Amniotic stem cell (primary cell): ENCODE measurements at regions not wholly inside any gene's neighbourhood (a gene's known extent, or its start where the extent isn't known, plus 50 kb on each side); places are given as distances from the start of the nearest gene placed in this dataset.

Experiments
- DNase-seq: peaks from one replicate; lab custom pipeline; 2025; lab: John Stamatoyannopoulos, UW

DNA sequence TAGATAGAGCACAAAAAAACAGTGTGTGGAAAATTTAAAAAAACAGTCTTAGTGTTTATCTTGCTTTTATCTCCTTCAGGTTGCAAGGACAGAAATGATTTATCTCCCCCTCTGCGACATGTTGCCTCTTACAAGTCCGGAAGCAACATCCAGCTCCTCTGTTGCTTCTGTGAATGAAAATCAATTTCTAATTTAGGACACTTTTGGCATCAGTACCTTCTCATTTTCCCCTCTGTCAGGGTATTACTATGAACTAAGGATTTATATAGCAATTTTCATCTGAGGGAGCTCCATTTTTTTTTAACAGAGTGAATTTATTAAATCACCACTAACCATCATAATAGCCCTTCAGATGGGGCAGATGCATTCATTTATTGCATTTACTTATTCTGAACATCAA is 116.6 kb upstream of the PLXNC1 start:
- no peak for DNase-seq

DNA sequence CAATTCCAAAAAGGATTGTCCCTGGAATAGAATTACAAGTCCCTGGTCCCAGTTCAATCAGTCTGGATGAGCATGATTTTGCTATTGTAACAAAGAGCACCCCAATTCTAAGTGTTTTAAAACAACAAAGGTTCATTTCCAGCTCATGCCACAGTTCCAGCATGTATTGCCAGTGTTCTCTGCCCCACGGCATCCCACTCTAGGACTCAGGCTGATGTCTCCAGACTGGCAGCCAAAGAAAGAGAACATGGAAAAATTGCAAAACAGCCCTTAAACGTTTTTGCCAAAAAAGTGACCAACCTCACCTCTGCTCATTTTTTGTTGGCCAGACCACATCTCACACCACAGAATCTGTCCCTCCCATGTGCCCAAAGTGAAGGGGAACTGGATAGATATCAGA is 116.0 kb upstream of the PLXNC1 start:
- DNase-seq: no peak

DNA sequence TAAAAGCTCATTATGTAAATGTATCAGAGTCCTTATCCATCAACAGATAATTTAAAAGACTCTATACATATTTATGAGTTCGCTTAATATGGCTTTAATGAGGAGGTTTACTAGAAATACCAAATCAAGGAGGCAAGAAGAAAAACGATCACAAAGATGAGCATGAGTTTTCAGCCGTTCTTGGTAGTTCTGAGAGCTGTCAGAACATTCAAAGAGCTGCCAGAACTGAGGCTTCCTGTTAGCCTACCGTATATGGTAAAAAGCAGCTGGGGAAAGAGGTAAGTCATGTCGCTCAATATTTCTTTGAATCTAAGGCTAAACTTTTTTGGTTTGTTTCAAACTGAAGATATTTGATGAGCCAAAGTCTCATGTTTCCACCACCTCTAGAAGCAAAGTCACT is 115.3 kb upstream of the PLXNC1 start:
- no peak for DNase-seq

DNA sequence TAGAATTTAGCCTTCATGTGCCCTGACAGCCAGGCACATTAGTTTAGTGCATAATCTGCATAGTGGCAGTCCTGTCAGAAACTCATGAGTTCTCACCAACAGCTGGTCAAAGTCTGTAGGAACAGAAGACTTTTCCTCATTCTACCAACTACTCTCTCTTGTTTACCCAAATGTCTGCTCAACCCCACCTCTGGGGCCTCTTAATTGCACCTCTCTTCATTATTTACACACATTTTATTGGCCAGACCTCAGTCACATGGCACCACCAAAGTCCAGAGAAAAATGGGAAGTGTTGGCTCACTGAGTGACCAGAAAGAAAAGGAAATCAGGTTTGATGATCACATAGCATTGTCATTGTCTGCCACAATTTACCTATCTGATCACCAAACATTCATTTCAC is 114.6 kb upstream of the PLXNC1 start:
- no peak for DNase-seq

DNA sequence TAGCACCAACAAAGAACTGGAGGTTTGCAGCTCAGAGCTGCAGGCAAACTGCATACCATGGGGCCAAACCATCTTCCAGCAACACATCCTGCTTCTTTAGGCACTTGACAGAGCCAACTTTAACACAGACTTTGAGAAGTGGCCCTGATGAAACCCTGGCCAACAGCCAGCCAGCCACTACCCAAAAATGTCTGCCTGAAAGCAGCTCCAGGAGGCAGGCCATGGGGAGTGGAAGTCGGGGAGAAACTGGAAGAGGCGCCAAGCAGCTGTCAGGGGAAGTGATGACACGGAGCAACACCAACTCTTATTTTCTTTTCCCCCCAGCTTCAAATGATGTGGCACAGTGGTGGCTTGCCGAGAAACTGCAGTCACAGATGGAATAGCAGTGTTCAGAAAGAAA is 110.9 kb upstream of the PLXNC1 start:
- no peak for DNase-seq

DNA sequence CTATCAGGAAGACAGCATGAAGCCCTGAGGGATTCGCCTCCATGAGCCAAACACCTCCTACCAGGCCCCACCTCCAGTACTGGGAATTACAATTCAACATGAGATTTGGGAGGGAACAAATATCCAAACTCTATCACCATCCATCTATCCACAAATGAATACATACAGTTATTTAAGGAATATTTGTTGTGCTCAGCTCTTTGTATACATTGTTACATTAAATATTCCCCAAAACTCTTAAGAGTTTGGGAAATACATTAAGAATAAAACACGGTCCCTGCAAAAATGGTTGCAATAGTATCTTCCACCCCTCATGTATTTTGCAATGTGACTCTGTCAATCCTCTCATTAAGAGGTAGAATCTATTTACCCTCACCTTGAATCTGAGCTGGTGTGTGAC is 109.8 kb upstream of the PLXNC1 start:
- DNase-seq: no peak

DNA sequence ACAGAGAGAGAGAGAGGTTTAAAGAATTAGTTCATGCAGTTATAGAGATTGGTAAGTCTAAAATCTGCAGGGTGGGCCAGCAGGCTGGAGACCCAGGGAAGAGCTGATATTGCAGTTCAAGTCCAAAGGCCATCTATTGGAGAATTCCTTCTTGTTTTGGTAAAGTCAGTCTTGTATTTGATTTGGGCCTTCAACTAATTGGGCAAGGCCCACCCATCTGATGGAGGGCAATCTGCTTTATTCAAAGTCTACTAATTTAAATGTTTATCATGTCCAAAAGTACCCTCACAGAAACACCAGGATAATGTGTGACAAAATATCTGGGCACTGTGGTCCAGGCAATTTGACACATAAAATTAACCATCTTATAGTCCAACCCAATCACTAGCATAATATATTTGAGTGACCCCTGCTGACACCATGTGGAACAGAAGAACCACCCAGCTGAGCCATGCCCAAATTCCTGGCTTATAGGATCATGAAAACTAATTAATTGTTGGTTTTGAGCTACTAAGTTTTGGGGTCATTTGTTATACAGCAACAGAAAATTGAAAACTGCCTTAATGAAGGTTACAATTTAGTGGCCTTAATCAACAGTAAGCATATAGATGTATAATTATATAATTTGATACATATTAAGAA is 109.1 kb upstream of the PLXNC1 start:
- no peak for DNase-seq

DNA sequence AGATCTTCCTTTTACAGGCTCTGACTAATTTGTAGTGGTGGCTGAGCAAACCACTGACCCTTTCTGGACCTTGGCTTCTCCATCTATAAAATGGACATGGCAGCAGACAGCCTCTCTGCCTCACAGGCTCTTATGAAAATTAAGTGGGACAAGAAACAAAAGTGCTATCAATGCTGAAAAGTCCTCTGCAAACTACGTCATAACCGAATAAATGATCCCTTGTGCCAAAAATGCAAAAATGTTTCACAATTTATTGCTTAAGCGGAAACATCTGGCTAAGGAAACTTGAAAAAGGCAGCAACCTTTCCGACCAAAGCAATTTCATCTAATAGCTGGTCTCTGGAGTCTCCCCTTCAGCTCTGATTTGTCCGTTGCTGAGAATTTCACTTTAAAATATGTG is 108.5 kb upstream of the PLXNC1 start:
- no peak for DNase-seq

DNA sequence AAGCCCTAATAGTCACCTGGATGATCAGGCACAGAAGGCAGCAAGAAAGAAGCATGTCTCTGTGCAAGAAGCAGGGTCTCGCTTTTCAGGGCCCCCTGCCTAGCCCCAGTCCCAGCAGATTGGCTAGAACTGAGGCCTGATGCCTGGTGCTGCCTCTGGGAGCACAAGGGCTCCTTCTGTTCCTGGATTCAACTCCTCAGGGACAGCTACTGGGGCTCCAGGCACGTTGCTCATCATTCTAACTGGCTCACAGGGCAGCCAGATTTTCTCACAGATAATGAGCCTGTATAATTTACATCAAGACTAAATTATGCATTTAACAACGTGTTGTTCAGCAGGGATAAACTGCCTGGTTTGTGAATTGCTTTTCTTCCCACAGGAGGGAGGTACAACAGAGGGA is 106.5 kb upstream of the PLXNC1 start:
- no peak for DNase-seq

DNA sequence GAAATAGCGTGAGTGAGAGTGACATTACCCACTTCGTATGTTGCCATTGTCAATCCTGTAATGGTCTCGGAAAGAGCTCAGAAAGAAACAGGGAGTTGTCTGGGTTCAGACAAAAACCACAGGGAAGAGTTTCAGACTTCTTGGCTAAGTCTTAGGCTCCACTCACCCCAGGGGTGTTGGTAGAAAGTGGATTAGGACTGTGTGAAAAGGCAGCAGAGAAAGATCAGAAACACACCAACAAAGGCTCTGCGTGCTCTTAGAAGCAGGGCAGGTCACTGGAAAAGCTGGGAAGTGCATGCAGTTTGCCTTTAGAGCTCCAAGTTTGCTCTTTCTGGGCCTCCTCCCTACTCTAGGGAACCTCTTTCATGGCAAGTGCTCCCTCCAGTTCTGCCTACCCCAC is 106.1 kb upstream of the PLXNC1 start:
- no peak for DNase-seq

DNA sequence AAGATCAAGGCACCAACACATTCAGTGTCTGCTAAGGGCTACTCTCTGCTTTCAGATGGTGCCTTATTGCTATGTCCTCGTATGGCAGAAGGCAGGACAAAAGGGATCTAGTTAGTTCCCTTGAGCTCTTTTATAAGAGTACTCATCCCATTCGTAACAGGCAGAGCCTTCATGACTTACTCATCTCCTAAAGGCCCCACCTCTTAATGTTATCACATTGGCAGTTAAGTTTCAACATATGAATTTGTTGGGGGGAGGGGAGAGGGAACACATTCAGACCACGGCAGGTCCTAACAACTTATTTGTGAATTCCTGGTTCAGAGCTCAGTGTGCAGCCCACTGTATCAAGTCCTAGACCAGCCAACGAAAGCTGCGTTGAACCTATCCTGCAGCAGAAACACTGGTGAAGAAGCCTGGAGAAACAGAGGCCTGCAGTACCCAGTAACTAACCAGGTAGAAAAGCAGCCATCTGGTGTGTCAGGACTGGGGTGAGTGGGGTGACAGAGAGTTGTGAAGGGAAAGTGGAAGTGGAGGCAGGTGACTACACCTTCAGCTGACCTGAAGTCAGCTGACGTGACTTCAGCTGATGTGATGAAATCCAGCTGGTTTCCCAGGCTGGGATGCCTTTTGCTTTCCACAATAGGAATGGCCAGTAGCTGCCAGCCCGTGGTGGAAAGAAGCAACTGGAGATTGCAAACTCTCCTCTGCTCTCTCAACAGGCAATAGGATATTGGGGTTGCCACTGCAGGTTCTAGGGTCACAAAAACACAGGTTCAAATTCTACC is 101.6 kb upstream of the PLXNC1 start:
- DNase-seq: no peak

DNA sequence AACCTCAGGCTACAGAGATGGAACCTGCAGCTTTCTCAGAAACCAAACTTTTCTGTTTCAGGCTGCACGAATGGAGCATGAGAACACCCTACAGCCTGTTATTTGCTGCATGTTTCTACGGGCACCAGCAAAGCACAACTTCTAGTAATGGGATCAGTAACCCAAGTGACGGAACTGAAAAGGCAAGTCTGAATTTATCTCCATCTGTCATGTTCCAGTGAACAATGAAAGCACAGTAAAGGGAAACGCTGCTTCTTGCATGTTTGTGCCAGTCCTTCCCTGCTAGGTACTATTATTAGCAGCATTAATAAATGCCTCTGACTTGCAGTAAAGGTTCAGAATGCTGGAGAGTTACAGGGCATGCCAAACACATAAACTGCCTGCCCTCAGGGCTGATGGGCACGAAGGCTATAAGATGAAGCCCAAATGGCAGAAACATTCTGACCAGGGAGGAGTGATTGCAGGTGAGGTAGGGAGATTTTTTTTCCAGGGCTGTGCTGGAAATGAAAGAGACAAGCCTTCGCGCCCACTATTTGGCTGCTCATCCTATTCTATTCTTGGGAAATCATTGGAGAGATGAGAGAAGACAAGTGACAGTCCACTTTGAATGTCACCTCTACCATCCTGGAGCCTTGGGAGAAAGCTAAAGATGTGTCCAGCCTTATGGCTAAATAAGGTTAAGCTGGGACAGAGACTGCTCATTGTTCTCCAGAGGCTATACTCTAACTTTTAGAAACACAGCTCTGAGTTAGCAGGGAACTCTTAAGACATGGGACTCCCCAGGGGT is 100.4 kb upstream of the PLXNC1 start:
- DNase-seq: no peak

DNA sequence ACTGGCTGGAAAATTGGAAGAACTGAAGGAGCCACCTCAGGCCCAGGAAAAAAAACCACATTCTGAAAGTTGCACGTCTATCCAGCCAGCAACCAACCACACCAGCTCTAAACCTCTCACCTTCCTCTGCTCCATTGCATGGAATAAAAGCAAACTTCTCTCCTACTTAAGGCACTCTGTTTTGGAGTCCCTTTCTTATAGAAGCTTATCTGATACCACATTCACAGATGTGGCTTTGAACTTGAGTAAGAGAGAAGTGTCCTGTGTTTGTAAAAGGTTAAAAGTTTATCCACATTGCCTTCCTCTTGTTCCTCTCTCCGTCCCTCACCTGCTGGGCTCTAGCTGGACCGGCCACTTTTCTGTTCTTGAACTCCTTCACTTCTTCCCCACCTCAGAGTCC is 99.6 kb upstream of the PLXNC1 start:
- no peak for DNase-seq

DNA sequence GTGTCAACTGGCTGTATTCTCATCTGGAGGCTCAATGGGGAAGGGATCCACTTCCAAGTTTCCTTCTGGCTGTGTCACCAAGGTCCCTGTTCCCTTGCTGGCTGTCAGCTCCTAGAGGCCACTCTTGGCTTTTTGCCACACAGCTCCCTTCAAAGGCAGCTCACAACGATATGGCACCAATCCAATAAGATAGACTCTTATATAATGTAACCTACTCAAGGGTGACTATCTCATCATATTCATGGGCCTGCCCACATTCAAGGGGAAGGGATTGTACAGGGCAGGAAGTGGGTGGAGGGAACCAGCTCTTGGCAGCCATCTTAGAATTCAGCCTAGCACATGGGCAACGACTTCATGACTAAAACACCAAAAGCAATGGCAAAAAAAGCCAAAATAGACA is 98.7 kb upstream of the PLXNC1 start:
- no peak for DNase-seq

DNA sequence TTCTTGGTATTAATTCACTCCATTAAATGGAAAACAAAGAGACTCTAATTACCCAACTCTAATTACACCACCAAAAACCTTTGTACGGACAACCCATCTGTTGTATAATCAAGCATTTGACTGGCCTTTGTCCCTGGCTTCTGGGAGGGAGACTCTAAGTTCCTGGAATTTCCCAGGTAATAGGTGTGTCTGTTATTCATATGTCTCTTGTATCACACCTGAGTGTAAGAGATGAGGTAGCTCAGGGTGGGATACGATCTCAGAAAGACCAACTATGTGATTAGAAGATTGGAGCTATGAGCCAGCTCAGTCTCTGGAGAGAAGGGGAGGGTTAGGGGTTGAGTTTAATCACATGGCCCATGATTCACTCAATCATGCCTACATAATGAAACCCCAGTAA is 94.7 kb upstream of the PLXNC1 start:
- no peak for DNase-seq

DNA sequence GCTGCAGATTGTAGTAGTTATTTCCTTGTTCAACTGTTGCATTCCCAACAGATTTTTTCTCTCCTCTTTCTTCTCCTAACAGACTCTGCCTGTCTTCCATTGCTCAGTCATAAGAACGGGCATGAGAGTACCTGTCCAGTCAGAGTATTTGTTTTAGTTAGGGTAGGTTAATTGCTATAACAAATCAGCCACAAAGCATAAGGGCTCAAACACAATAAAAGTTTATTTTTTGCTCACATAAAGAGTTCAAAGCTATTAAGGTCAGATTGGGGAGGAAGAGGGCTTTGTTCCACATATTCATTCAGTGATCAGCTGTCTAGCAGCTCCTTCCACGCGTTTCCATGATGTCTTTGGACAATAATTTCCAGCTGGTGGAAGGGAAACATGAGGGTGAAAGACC is 92.8 kb upstream of the PLXNC1 start:
- no peak for DNase-seq

DNA sequence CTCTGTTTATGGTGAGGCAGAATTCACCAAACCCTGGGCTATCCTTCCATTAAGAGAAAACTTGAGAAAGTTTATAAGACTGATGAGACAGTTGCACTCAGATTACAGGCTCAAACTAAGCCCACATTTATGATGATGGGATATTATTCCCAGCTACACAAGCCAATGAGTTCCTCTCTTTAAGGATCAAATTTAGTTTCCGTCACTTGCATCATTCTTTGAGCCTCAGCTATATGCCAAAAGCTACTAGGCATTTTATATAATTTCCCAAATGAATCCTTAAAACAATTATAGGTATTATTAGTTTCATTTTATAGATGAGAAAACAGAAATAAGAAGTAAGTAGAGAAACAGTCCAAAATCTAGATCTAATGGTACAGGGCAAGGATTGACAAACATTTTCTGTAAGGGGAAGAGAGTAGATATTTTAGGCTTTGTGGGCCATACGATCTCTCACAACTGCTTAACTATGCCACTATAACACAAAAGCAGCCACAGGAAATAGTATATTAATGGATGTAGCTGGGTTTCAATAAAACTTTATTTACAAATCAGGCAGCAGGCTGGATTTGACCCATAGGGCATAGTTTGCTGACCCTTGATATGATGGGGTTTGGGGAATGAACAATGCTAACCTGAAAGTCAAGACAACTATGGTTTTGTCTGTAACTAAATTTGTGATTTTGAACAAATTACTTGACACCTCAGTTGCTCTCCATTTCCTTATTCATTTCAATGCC is 91.8 kb upstream of the PLXNC1 start:
- no peak for DNase-seq

DNA sequence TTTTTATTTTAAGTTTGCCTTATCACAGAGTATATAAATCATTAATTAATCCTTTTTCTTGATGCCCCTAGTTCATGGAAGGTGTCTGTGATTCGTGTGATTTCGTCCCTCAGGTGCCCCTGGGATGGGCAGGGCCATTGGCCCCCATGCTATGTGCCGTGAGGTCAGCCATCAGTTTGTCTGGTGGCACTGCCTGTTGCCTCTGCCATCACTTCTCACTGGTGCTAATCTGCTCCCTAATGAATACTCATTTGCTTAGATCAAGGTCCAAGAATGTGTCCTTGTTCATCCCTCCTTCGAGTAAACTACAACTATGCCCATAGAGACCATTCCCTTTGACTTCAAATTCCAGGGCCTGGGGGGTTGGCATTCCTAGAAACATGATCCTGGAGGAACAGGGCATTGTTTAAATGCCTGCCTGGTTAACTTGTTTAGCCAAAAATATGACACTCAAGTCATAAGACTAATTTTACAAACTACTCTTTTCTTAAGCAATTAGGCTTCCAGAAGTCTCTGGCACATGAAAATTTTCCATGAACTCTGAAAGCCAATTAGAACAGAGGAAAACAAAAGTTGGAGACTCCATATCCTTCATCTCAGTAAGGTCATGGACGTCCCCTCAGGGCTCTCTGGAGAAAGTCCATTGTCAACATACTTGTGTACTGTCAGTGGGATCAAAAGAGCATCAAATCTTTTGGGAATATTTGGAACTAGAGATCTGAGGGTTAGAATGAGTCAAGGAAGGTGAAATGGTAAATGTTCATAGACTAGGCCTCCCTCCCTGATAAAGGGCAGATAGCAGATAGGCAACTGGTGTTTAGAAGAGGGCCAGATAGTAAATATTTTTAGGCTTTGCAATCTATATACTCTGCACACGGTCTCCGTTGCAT is 90.9 kb upstream of the PLXNC1 start:
- DNase-seq: no peak

DNA sequence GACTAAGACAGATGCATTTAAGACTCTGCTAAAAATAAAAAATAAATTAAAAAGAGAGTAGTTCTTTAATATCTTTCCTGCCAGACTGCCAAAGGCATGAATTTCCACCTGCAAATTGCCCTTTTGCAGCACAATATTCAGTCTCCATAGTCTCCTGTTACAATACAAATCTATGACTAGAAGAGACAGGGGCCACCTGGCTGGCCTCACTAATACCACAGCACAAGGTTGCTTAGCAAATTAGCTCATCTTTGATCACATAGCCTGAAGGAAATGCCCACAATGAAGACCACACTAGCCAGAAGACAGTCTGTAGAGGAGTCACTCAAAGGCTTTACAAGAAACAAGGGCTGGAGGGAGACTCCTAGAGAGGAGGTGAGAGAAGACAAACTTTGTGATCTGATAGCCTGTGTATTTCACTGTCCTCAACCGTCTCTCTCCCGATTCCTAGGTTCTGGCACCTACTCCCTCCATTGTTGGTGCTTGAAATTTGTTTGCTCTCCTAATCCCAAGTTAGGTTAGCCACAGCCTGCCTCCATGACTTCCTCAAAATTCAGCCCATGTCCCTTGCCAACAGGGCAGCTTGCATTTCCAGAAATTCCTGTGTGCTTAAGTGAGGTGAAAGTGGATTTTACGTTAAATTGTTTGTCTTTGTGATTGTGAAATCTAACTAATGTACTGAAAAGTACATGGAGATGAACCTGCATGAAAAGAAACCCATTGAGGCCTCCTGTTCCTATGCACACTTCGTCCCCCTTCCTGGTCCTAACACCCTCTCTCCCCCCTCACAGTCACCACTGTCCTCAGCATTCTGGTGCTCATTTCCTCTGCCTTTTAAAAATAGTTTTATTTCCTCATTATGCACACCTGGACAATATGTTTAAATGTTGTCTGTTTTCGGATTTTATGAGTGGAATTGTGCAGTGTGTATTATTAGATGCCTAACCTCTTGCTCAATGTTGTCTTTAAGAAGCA is 88.7 kb upstream of the PLXNC1 start:
- no peak for DNase-seq

DNA sequence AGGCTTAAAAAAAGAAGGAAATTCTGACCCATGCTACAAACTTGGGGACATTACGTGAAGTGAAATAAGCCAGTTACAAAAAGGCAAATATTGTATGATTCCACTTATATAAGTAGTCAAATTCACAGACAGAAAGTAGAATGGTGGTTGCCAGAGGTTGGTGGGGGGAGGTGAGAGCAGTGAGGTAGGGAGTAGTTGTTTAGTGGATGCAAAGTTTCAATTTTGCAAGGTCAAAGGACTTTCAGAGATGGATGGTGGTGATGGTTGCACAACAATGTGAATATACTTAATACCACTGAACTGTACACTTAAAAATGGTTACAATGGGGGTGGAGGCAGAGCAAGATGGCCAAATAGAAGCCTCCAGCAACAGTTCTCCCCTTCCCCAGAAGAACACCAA is 86.2 kb upstream of the PLXNC1 start:
- no peak for DNase-seq
